Neural progenitor cell (in vitro differentiated cells): ENCODE measurements at regions not wholly inside any gene's neighbourhood (a gene's known extent, or its start where the extent isn't known, plus 50 kb on each side); places are given as distances from the start of the nearest gene placed in this dataset.

Experiments
- DNase-seq: peaks from one replicate; pipeline ENCODE4 v3.0.0-alpha.2; 2016; ENCODE audit warnings: low spot score
- H2AFZ ChIP-seq: fragments of 200-600 bp; sonication (generic); replicated peaks from 2 replicates; pipeline ENCODE4 v1.6.1; 2016; ENCODE audit warnings: antibody characterized with exemption
- H3F3A ChIP-seq: fragments of 200-600 bp; sonication (generic); 2 replicates; pipeline ENCODE4 v1.6.1; 2016; ENCODE audit warnings: antibody characterized with exemption, low read depth
- H3K27ac ChIP-seq: fragments of 200-600 bp; sonication (generic); 2 replicates; pipeline ENCODE4 v1.5.1; 2016; ENCODE audit warnings: mild to moderate bottlenecking
- H3K27me3 ChIP-seq: fragments of 200-600 bp; sonication (generic); 2 replicates; pipeline ENCODE4 v1.6.1; 2016; ENCODE audit warnings: mild to moderate bottlenecking, moderate library complexity
- H3K36me3 ChIP-seq: fragments of 200-600 bp; sonication (generic); 2 replicates; pipeline ENCODE4 v1.5.1; 2016
- H3K4me1 ChIP-seq: fragments of 200-600 bp; sonication (generic); 2 replicates; pipeline ENCODE4 v1.6.1; 2016; ENCODE audit warnings: mixed run types
- H3K4me2 ChIP-seq: fragments of 200-600 bp; sonication (generic); 2 replicates; pipeline ENCODE4 v1.6.1; 2016
- H3K4me3 ChIP-seq: fragments of 200-600 bp; sonication (generic); 2 replicates; pipeline ENCODE4 v1.5.1; 2016
- H3K79me2 ChIP-seq: fragments of 200-600 bp; sonication (generic); 2 replicates; pipeline ENCODE4 v1.6.1; 2016; ENCODE audit warnings: low read depth
- H3K9ac ChIP-seq: fragments of 200-600 bp; sonication (generic); 2 replicates; pipeline ENCODE4 v1.6.1; 2016
- H3K9me3 ChIP-seq: fragments of 200-600 bp; sonication (generic); 2 replicates; pipeline ENCODE4 v1.5.1; 2016; ENCODE audit warnings: low read depth
- H4K20me1 ChIP-seq: fragments of 200-600 bp; sonication (generic); 2 replicates; pipeline ENCODE4 v1.6.1; 2016; ENCODE audit warnings: low read depth
- H3K27ac Mint-ChIP-seq: 3 replicates; pipeline ENCODE4 v1.8.0; 2021; ENCODE audit warnings: mixed read lengths
- H3K27me3 Mint-ChIP-seq: 2 replicates; pipeline ENCODE4 v1.8.0; 2022; ENCODE audit warnings: low read depth, mild to moderate bottlenecking, inconsistent platforms, moderate library complexity, mixed read lengths; ENCODE audit not compliant: insufficient read depth
- H3K36me3 Mint-ChIP-seq: 3 replicates; pipeline ENCODE4 v1.8.0; 2021; ENCODE audit warnings: mixed read lengths
- H3K4me1 Mint-ChIP-seq: 3 replicates; pipeline ENCODE4 v1.8.0; 2021; ENCODE audit warnings: mixed read lengths
- H3K4me3 Mint-ChIP-seq: 3 replicates; pipeline ENCODE4 v1.8.0; 2021; ENCODE audit warnings: mild to moderate bottlenecking, moderate library complexity, mixed read lengths
- H3K9me3 Mint-ChIP-seq: 3 replicates; pipeline ENCODE4 v1.8.0; 2020; ENCODE audit warnings: mixed read lengths
- CTCF ChIP-seq: fragments of 200-600 bp; sonication (generic); IDR thresholded peaks from 2 replicates; pipeline ENCODE4 v1.5.1; 2017; ENCODE audit warnings: antibody characterized with exemption, mild to moderate bottlenecking
- EZH2 ChIP-seq: fragments of 200-600 bp; sonication (generic); IDR thresholded peaks from 2 replicates; pipeline ENCODE4 v1.6.1; 2017; ENCODE audit warnings: antibody characterized with exemption, mild to moderate bottlenecking, moderate library complexity
- EZH2phosphoT487 ChIP-seq: fragments of 200-600 bp; sonication (generic); IDR thresholded peaks from 2 replicates; pipeline ENCODE4 v1.6.1; 2017; ENCODE audit warnings: antibody characterized with exemption

- no peaks in the 10 kb centered on the region for H3F3A ChIP-seq
- Mint-ChIP-seq H3K27ac (no peak overlapping the region), H3K4me1 (peaks cover 10% of the 10 kb centered on the region), H3K27me3 (no peaks in the 10 kb centered on the region), H3K9me3 (no peaks in the 10 kb centered on the region), H3K4me3 (no peak overlapping the region), H3K36me3 (no peaks in the 10 kb centered on the region)
- TF ChIP-seq EZH2phosphoT487, result no peak
- TF ChIP-seq CTCF, result no peak
- TF ChIP-seq EZH2, result no peak
- H3K4me2 ChIP-seq, result no peak overlapping the region
- H3K9me3 ChIP-seq, result no peaks in the 10 kb centered on the region
- no peak overlapping the region for H2AFZ ChIP-seq
- no peak overlapping the region for H3K27ac ChIP-seq
- no peak overlapping the region for H3K9ac ChIP-seq
- H3K36me3 ChIP-seq, result no peaks in the 10 kb centered on the region
- peaks cover 5% of the 10 kb centered on the region for H3K4me1 ChIP-seq
- H4K20me1 ChIP-seq, result no peaks in the 10 kb centered on the region
- H3K79me2 ChIP-seq, result no peaks in the 10 kb centered on the region
- no peak overlapping the region for H3K4me3 ChIP-seq
- H3K27me3 ChIP-seq, result no peaks in the 10 kb centered on the region
- no peak for DNase-seq
These were observed 101.0 kb upstream of the NXT1 start for GRCh38 chr20:23249541-23249940.

- no peaks in the 10 kb centered on the region for H3K36me3 ChIP-seq
- no peak overlapping the region for H3K4me3 ChIP-seq
- no peak for DNase-seq
- no peaks in the 10 kb centered on the region for H3K79me2 ChIP-seq
- H4K20me1 ChIP-seq, result no peaks in the 10 kb centered on the region
- H3K27me3 Mint-ChIP-seq, result no peaks in the 10 kb centered on the region
- no peak overlapping the region for H3K4me2 ChIP-seq
- TF ChIP-seq EZH2, result no peak
- no peaks in the 10 kb centered on the region for H3K27me3 ChIP-seq
- H3K9me3 ChIP-seq, result no peaks in the 10 kb centered on the region
- no peaks in the 10 kb centered on the region for H3F3A ChIP-seq
- H3K27ac Mint-ChIP-seq, result no peak overlapping the region
- no peaks in the 10 kb centered on the region for H3K36me3 Mint-ChIP-seq
- H3K9me3 Mint-ChIP-seq, result no peaks in the 10 kb centered on the region
- no peak overlapping the region for H3K27ac ChIP-seq
- H3K9ac ChIP-seq, result no peak overlapping the region
- H3K4me1 ChIP-seq, result no peaks in the 10 kb centered on the region
- H2AFZ ChIP-seq, result no peak overlapping the region
- no peak overlapping the region for H3K4me3 Mint-ChIP-seq
- peaks cover 7% of the 10 kb centered on the region for H3K4me1 Mint-ChIP-seq
These were observed 102.1 kb upstream of the NXT1 start for GRCh38 chr20:23248461-23248882.

DNA sequence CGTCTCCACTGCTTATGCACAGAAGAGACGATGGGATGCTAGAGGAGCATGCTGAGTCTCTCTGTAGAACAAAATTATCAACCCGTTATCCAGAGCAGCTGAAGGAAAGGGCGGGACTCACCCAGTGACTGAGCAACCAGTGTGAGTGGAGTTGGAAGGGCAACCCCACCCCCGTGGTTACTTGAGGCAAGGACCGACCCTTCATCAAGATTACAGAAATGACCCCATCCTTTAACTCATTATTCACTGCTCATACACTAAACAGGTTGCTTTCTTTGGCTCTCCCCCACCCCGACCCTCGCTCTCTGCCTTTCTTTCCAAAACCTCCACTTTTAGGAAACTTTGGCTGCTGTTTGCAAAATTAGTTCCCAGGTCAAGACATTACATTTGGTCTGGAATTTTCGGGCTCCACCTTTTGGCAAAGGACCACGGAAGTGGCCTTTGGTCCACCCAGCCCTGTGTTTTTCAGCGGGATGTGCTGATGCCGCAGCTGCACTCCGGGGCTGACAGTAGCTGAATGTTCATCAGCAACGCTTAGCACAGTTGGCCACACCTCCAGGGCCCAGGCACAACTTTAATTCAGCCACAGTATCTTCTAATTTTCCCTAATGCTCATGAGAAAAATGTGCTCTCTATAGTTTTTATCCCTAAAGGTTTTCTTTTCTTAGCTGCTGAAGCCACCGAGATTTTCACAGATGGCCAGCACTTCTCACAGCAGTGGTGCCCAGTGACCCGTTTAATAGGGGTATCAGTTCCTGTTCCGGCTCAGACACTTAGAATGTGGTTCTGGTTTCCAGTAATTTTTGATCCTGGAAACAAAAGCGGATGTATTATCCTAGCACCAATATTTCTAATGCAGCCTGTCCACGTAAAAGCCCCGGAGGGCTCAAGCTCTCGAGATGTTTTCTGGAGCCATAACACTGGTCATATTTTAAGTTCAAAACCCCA is 103.6 kb upstream of the NXT1 start:
- Mint-ChIP-seq H3K27me3 (peaks cover 2% of the 10 kb centered on the region), H3K4me1 (peaks cover 7% of the 10 kb centered on the region), H3K27ac (no peak overlapping the region), H3K9me3 (no peaks in the 10 kb centered on the region), H3K4me3 (no peak overlapping the region), H3K36me3 (no peaks in the 10 kb centered on the region)
- no peaks in the 10 kb centered on the region for H3K36me3 ChIP-seq
- no peaks in the 10 kb centered on the region for H4K20me1 ChIP-seq
- DNase-seq, result no peak
- H3F3A ChIP-seq, result no peaks in the 10 kb centered on the region
- H3K27me3 ChIP-seq, result no peaks in the 10 kb centered on the region
- no peak overlapping the region for H3K9ac ChIP-seq
- H3K9me3 ChIP-seq, result no peaks in the 10 kb centered on the region
- H3K4me3 ChIP-seq, result no peak overlapping the region
- H3K4me1 ChIP-seq, result no peaks in the 10 kb centered on the region
- TF ChIP-seq EZH2 (no peak), CTCF (no peak), EZH2phosphoT487 (no peak)
- H3K27ac ChIP-seq, result no peak overlapping the region
- H3K4me2 ChIP-seq, result no peak overlapping the region
- H3K79me2 ChIP-seq, result no peaks in the 10 kb centered on the region
- H2AFZ ChIP-seq, result no peak overlapping the region

GRCh38 chr20:23245553-23246181 is 104.9 kb upstream of the NXT1 start:
- Histone ChIP-seq H3K9ac (no peak overlapping the region), H3K4me2 (no peak overlapping the region), H4K20me1 (no peaks in the 10 kb centered on the region), H3K4me3 (no peak overlapping the region), H3K27ac (no peak overlapping the region), H3K79me2 (no peaks in the 10 kb centered on the region), H3K36me3 (no peaks in the 10 kb centered on the region), H3F3A (no peaks in the 10 kb centered on the region), H3K4me1 (no peaks in the 10 kb centered on the region), H3K9me3 (no peaks in the 10 kb centered on the region), H3K27me3 (no peaks in the 10 kb centered on the region), H2AFZ (no peak overlapping the region)
- Mint-ChIP-seq H3K27me3 (peaks cover 2% of the 10 kb centered on the region), H3K9me3 (peaks cover 3% of the 10 kb centered on the region), H3K36me3 (no peaks in the 10 kb centered on the region), H3K4me3 (no peak overlapping the region), H3K27ac (no peak overlapping the region), H3K4me1 (peaks cover 7% of the 10 kb centered on the region)
- peak; percentile 59 for DNase-seq
- TF ChIP-seq EZH2 (no peak), CTCF (peak; percentile 57), EZH2phosphoT487 (no peak)
